Stimulated activated CD4-positive, alpha-beta T cell treated with anti-CD3 and anti-CD28 coated beads, Interleukin-1b, Interleukin-23, amount 100 ng/mL, for 1 hour (primary cell): ENCODE measurements at regions not wholly inside any gene's neighbourhood (a gene's known extent, or its start where the extent isn't known, plus 50 kb on each side); places are given as distances from the start of the nearest gene placed in this dataset.

Experiments used
- DNase-seq, 2 donors: peaks; one replicate each; pipeline ENCODE4 v3.0.0-alpha.2; 2020; ENCODE audit warnings: low read depth in 2 of 2

DNA sequence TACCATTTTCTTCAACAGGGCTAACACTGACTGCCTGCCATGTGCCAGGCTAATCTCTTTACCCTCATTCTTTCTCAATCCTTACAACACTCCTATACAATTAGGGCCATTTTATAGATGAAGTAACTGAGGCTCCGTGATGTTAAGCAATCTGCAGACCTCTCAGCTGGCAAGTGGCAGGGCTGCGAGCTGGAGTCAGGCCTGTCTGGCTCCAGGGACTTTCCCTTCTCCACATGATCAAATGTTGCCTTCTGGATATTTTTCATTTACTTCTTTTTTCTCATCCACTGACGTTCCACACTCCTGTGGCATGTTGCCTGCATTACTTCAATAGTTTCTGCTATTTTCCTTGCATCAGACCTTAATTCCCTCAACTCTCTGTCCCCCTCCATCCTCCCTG is 55.2 kb upstream of the TAGAP start:
- DNase-seq: no peak

DNA sequence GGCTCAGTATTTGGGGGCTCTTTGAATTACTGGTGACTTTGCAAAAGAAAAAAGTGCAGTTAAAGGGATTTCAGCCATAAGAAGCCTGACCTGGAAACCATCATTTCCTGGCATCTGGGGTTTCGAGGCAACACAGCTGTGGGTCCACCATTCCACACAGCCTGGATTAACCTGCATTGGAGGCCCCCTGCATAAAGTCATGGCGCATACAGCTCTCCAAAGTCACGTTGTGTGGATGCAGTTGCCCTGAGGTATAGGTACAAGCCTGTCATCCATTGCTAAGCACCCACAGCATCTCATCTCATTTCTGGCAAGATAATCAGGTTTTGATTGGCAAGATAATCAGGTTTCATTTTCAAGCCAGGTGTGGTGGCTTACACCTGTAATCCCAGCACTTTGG is 54.5 kb upstream of the TAGAP start:
- no peak for DNase-seq

- peak in 1 of 2 donors; percentile 58 for DNase-seq
Observed at GRCh38 chr6:159098636-159099106, 53.9 kb upstream of the TAGAP start.

- no peak for DNase-seq
Observed at GRCh38 chr6:159097256-159097655, 52.5 kb upstream of the TAGAP start.

GRCh38 chr6:159095616-159096015 is 50.8 kb upstream of the TAGAP start:
- DNase-seq: no peak

DNA sequence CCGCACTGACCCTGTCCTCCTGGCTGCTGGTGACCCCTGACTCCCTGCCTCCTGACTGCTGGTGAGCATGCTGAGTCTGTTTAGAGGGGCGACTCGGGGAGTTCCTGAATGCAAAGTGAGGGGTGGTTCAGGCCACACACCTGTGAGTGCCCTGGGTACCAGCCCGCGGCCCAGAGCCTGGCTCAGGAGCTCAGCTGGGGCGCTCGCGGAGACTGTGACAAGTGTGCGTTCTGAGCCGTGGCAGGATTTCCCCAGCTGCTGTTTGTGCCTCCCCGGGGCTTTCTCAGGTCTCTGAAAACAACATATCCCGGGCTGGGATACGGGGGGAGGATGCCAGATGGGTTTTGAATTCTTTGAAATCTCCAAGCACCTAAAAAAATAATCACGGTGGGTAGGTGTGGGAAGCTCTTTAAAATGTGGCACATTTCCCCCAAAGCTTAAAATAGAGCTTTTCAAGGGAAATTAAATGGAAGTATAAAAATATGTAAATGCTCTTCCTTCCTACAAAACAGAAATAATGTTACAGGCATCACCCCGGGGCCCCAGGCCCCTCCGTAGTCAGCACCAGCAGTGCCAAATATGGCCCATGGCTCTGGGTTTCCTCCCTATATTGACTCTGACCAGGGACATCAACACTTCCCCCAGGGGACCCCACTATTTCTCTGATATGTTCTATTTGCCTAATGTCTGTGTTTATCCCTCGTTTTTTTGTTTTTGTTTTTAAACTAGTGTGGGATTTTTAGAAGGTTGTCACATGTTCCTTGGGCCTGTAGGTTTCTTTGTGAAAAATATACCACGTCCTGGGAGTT is 49.9 kb upstream of the TAGAP start:
- DNase-seq: peak in 1 of 2 donors; percentile 45
